ENCODE measurements at regions not wholly inside any gene's neighbourhood (a gene's known extent, or its start where the extent isn't known, plus 50 kb on each side); places are given as distances from the start of the nearest gene placed in this dataset.
"Not testable (repeated sequence)": the region's sequence is repeated elsewhere in the genome, so short reads cannot be mapped to it uniquely, and the experiment has no call there.

- H3K27me3 ChIP-seq, result no peaks in the 10 kb centered on the region
- H3K4me3 ChIP-seq, result no peak overlapping the region
- TF ChIP-seq POLR2A (IDR thresholded peaks at IDR 0.05), result no peak
- TF ChIP-seq CTCF (IDR thresholded peaks at IDR 0.05), result no peak
- TF ChIP-seq EP300 (IDR thresholded peaks at IDR 0.05), result no peak
- TF ChIP-seq POLR2AphosphoS5 (IDR thresholded peaks at IDR 0.05), result no peak
- H3K36me3 ChIP-seq, result no peaks in the 10 kb centered on the region
- ATAC-seq (ENCODE audit: low FRiP score in 2 of 2), result no peak
- H3K4me1 ChIP-seq, result peaks cover 31 to 43% (median 38%) of the 10 kb centered on the region in 4 donors
- no peaks in the 10 kb centered on the region for H3K9me3 ChIP-seq
- DNase-seq, result no peak
- peak overlapping the region; percentile 63 to 89 (median 82) for H3K27ac ChIP-seq
- 91 to 93% methylated on average over 10 of the region's 10 CpGs for WGBS, 2 donors
Observed at GRCh38 chr20:23141450-23142161, 55.5 kb upstream of the CD93 start.

GRCh38 chr20:23140991-23141390, 54.9 kb upstream of the CD93 start:
- Histone ChIP-seq H3K36me3 (no peaks in the 10 kb centered on the region), H3K27me3 (no peaks in the 10 kb centered on the region), H3K9me3 (no peaks in the 10 kb centered on the region), H3K4me1 (peaks cover 33 to 48% (median 43%) of the 10 kb centered on the region in 4 donors), H3K4me3 (no peak overlapping the region), H3K27ac (peak overlapping the region; percentile 40 to 89 (median 74))
- ATAC-seq (ENCODE audit: low FRiP score in 2 of 2) (peak in 1 of 2 donors; percentile 70), DNase-seq (no peak)
- WGBS, 2 donors, result 84 to 88% methylated on average over 5 of the region's 5 CpGs
- TF ChIP-seq CTCF (IDR thresholded peaks at IDR 0.05), result no peak
- TF ChIP-seq POLR2A (IDR thresholded peaks at IDR 0.05), result no peak
- TF ChIP-seq EP300 (IDR thresholded peaks at IDR 0.05), result peak in 1 of 4 donors; percentile 35
- peak in 1 of 2 donors; percentile 10 for TF ChIP-seq POLR2AphosphoS5 (IDR thresholded peaks at IDR 0.05)

- ATAC-seq (ENCODE audit: low FRiP score in 2 of 2); H3K4me3 ChIP-seq: not testable (repeated sequence)
- 86 to 91% methylated on average over 1 of the region's 1 CpG for WGBS, 2 donors
Observed at GRCh38 chr20:23139984-23140383, 53.9 kb upstream of the CD93 start.

GRCh38 chr20:23139524-23139923, 53.4 kb upstream of the CD93 start:
- no peak overlapping the region for H3K27ac ChIP-seq
- no peak for ATAC-seq (ENCODE audit: low FRiP score in 2 of 2)
- peaks cover 28 to 55% (median 37%) of the 10 kb centered on the region in 4 donors for H3K4me1 ChIP-seq
- TF ChIP-seq POLR2A (IDR thresholded peaks at IDR 0.05), result no peak
- no peak for TF ChIP-seq CTCF (IDR thresholded peaks at IDR 0.05)
- TF ChIP-seq POLR2AphosphoS5 (IDR thresholded peaks at IDR 0.05), result no peak
- no peak for TF ChIP-seq EP300 (IDR thresholded peaks at IDR 0.05)
- WGBS, 2 donors, result 67 to 77% methylated on average over 8 of the region's 8 CpGs
- H3K4me3 ChIP-seq, result no peak overlapping the region
- H3K36me3 ChIP-seq, result no peaks in the 10 kb centered on the region
- H3K27me3 ChIP-seq, result no peaks in the 10 kb centered on the region
- no peak for DNase-seq
- H3K9me3 ChIP-seq, result no peaks in the 10 kb centered on the region

More at GRCh38 chr20:23139984-23140383, 53.9 kb upstream of the CD93 start:
- H3K9me3 ChIP-seq, H3K36me3 ChIP-seq, H3K27ac ChIP-seq, H3K27me3 ChIP-seq, DNase-seq: not testable (repeated sequence)
- H3K4me1 ChIP-seq, result peaks cover 32 to 57% (median 41%) of the 10 kb centered on the region in 4 donors

DNA sequence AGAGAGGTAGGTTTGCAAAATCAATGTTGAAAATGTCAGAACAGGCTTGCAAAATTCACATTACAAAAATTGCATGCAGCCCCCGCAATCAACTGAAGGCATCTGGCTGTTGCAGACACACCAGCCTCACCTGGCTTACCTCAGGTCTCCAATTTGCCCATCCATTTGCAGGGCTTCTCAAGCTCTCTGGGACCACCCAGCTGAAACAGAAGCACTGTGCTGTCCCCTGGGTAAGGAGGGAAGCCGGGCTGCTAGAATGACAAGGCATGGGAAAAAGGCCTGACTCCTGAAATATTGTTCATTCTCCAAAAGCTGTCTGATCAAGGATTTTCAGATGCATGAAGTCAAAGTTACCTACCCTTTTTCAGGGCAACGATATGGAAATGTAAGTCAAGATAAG, 52.6 kb upstream of the CD93 start:
- no peak overlapping the region for H3K27ac ChIP-seq
- H3K4me3 ChIP-seq, result no peak overlapping the region
- no peak for DNase-seq
- ATAC-seq (ENCODE audit: low FRiP score in 2 of 2), result no peak
- H3K27me3 ChIP-seq, result no peaks in the 10 kb centered on the region
- H3K9me3 ChIP-seq, result no peaks in the 10 kb centered on the region
- no peak for TF ChIP-seq EP300 (IDR thresholded peaks at IDR 0.05)
- no peak for TF ChIP-seq POLR2A (IDR thresholded peaks at IDR 0.05)
- TF ChIP-seq POLR2AphosphoS5 (IDR thresholded peaks at IDR 0.05), result no peak
- no peak for TF ChIP-seq CTCF (IDR thresholded peaks at IDR 0.05)
- no peaks in the 10 kb centered on the region for H3K36me3 ChIP-seq
- WGBS, 2 donors, result 81 to 83% methylated on average over 3 of the region's 3 CpGs
- H3K4me1 ChIP-seq, result peaks cover 29 to 47% (median 33%) of the 10 kb centered on the region in 4 donors
